Keratinocyte (primary cell): ENCODE measurements at regions not wholly inside any gene's neighbourhood (a gene's known extent, or its start where the extent isn't known, plus 50 kb on each side); places are given as distances from the start of the nearest gene placed in this dataset.

Source experiments
- DNase-seq: peaks from one replicate; pipeline ENCODE4 v3.0.0-alpha.2; 2011; ENCODE audit warnings: low read depth, missing footprints, low spot score
- FAIRE-seq: peaks from 2 replicates; lab custom pipeline; 2011; peaks lifted over from hg19 to GRCh38; lab: Jason Lieb, UNC
- H2AFZ ChIP-seq: 2 replicates; pipeline ENCODE4 v1.6.0; 2012; ENCODE audit warnings: low read length, control low read depth, inconsistent platforms; ENCODE audit not compliant: control insufficient read depth
- H3K27ac ChIP-seq: 2 replicates; pipeline ENCODE4 v1.5.1; 2011; ENCODE audit warnings: low read length; ENCODE audit not compliant: control insufficient read depth, insufficient read depth
- H3K27me3 ChIP-seq: 3 replicates; pipeline ENCODE4 v1.6.0; 2011; ENCODE audit warnings: low read length; ENCODE audit not compliant: control insufficient read depth, insufficient read depth; ENCODE audit errors: extremely low read depth
- H3K36me3 ChIP-seq, 2 experiments: 2 replicates in 1 of 2; 3 replicates in 1 of 2; pipeline ENCODE4 v1.5.1; 2011; ENCODE audit warnings: low read length in 2 of 2, mild to moderate bottlenecking in 1 of 2; ENCODE audit not compliant: control insufficient read depth in 2 of 2, insufficient read depth in 2 of 2; ENCODE audit errors: extremely low read depth in 1 of 2
- H3K4me1 ChIP-seq: 3 replicates; pipeline ENCODE4 v1.5.1; 2011; ENCODE audit warnings: low read length; ENCODE audit not compliant: control insufficient read depth, insufficient read depth; ENCODE audit errors: extremely low read depth
- H3K4me2 ChIP-seq: 3 replicates; pipeline ENCODE4 v1.6.0; 2011; ENCODE audit warnings: low read depth, low read length; ENCODE audit not compliant: control insufficient read depth, insufficient read depth; ENCODE audit errors: extremely low read depth
- H3K4me3 ChIP-seq, 3 experiments: fragments of 200-600 bp in 1 of 3; sonication (generic) in 1 of 3; 2 replicates in 2 of 3; 3 replicates in 1 of 3; pipeline ENCODE4 v1.5.1; 2011 to 2016; ENCODE audit warnings: low read length in 3 of 3, mild to moderate bottlenecking in 3 of 3, control low read depth in 2 of 3, inconsistent platforms in 1 of 3, low read depth in 1 of 3, mixed read lengths in 1 of 3, mixed run types in 1 of 3, moderate library complexity in 1 of 3; ENCODE audit not compliant: control insufficient read depth in 2 of 3, insufficient read depth in 2 of 3; ENCODE audit errors: extremely low read depth in 1 of 3
- H3K79me2 ChIP-seq: 2 replicates; pipeline ENCODE4 v1.6.0; 2012; ENCODE audit warnings: low read length; ENCODE audit not compliant: control insufficient read depth, insufficient read depth
- H3K9ac ChIP-seq: 3 replicates; pipeline ENCODE4 v1.6.0; 2011; ENCODE audit warnings: low read length; ENCODE audit not compliant: control insufficient read depth, insufficient read depth; ENCODE audit errors: extremely low read depth
- H3K9me1 ChIP-seq: 3 replicates; pipeline ENCODE4 v1.6.0; 2011; ENCODE audit warnings: low read length; ENCODE audit not compliant: control insufficient read depth, insufficient read depth; ENCODE audit errors: extremely low read depth
- H3K9me3 ChIP-seq: 2 replicates; pipeline ENCODE4 v1.5.1; 2012; ENCODE audit warnings: low read depth, low read length; ENCODE audit not compliant: control insufficient read depth
- H4K20me1 ChIP-seq: 3 replicates; pipeline ENCODE4 v1.6.0; 2011; ENCODE audit warnings: low read length; ENCODE audit not compliant: control insufficient read depth, insufficient read depth; ENCODE audit errors: extremely low read depth
- CTCF ChIP-seq, 3 experiments: IDR thresholded peaks in 1 of 3; conservative IDR thresholded peaks in 1 of 3; optimal IDR thresholded peaks in 1 of 3; 2 replicates in 2 of 3; 3 replicates in 1 of 3; pipeline versions ENCODE3 to v1.5.1; 2011; ENCODE audit warnings: low read length in 3 of 3, mild to moderate bottlenecking in 3 of 3, moderate library complexity in 2 of 3, control low read depth in 1 of 3, inconsistent platforms in 1 of 3; ENCODE audit not compliant: insufficient read depth in 2 of 3; ENCODE audit errors: extremely low read depth in 1 of 3
- EZH2 ChIP-seq: IDR thresholded peaks from one replicate; pipeline ENCODE4 v1.6.1; 2012; ENCODE audit warnings: inconsistent platforms, mild to moderate bottlenecking, low read length, moderate library complexity
- dilution Hi-C: fragments of 300-500 bp; cut with MboI; formaldehyde crosslinking; loops from one replicate; pipeline ENCODE4 v1.7.0; 2020; ENCODE audit warnings: low sequenced_read_pairs; ENCODE audit not compliant: extremely low pct_ligation_motif_present

- no peak for DNase-seq
- no peak overlapping the region for H3K4me3 ChIP-seq
Observed at GRCh38 chr5:89374818-89375521, 492.0 kb upstream of the MEF2C start.

GRCh38 chr5:89374144-89374784, 491.3 kb upstream of the MEF2C start:
- H3K9me3 ChIP-seq, result no peaks in the 10 kb centered on the region
- FAIRE-seq, result no peak
- dilution Hi-C loops, result no loop called here
- no peak for TF ChIP-seq CTCF (optimal IDR thresholded peaks at IDR 0.05 in 1 of 3, IDR thresholded peaks at IDR 0.05 in 1 of 3, conservative IDR thresholded peaks at IDR 0.05 in 1 of 3; ENCODE audit: extremely low read depth in 1 of 3, insufficient read depth in 2 of 3, low read length in 3 of 3)
- no peak for TF ChIP-seq EZH2
- H3K9ac ChIP-seq, result no peak overlapping the region
- H3K4me3 ChIP-seq, result no peak overlapping the region
- no peaks in the 10 kb centered on the region for H3K36me3 ChIP-seq
- no peak overlapping the region for H3K27ac ChIP-seq
- H2AFZ ChIP-seq, result no peak overlapping the region
- DNase-seq, result no peak
- H3K4me2 ChIP-seq, result no peak overlapping the region
- H3K27me3 ChIP-seq, result no peaks in the 10 kb centered on the region
- no peaks in the 10 kb centered on the region for H3K79me2 ChIP-seq
- no peaks in the 10 kb centered on the region for H4K20me1 ChIP-seq
- no peaks in the 10 kb centered on the region for H3K9me1 ChIP-seq
- H3K4me1 ChIP-seq, result no peaks in the 10 kb centered on the region

More at GRCh38 chr5:89374818-89375521, 492.0 kb upstream of the MEF2C start:
- no peak overlapping the region for H3K27ac ChIP-seq
- no peaks in the 10 kb centered on the region for H3K9me3 ChIP-seq
- H3K36me3 ChIP-seq, result no peaks in the 10 kb centered on the region
- H4K20me1 ChIP-seq, result no peaks in the 10 kb centered on the region
- H2AFZ ChIP-seq, result no peak overlapping the region
- no peaks in the 10 kb centered on the region for H3K79me2 ChIP-seq
- no peaks in the 10 kb centered on the region for H3K9me1 ChIP-seq
- no peak for FAIRE-seq
- H3K4me2 ChIP-seq, result no peak overlapping the region
- dilution Hi-C loops, result no loop called here
- no peak for TF ChIP-seq EZH2
- TF ChIP-seq CTCF (optimal IDR thresholded peaks at IDR 0.05 in 1 of 3, IDR thresholded peaks at IDR 0.05 in 1 of 3, conservative IDR thresholded peaks at IDR 0.05 in 1 of 3; ENCODE audit: extremely low read depth in 1 of 3, insufficient read depth in 2 of 3, low read length in 3 of 3), result no peak
- no peaks in the 10 kb centered on the region for H3K4me1 ChIP-seq
- no peak overlapping the region for H3K9ac ChIP-seq
- no peaks in the 10 kb centered on the region for H3K27me3 ChIP-seq
